Sciatic nerve (tissue), 2 donors: ENCODE measurements at regions not wholly inside any gene's neighbourhood (a gene's known extent, or its start where the extent isn't known, plus 50 kb on each side); places are given as distances from the start of the nearest gene placed in this dataset.
"Not testable (repeated sequence)": the region's sequence is repeated elsewhere in the genome, so short reads cannot be mapped to it uniquely, and the experiment has no call there.

Experiments used
- ATAC-seq: fragments of 200-7000 bp; cut with Tn5 transposase; one replicate; pipeline ENCODE4 v1.9.1; 2020; ENCODE audit warnings: mild to moderate bottlenecking, moderate library complexity
- DNase-seq: peaks from one replicate; pipeline ENCODE4 v3.0.0-alpha.2; 2020; ENCODE audit warnings: low spot score
- intact Hi-C: fragments of 100-400 bp; cut with DNase I; formaldehyde crosslinking; loops from one replicate; pipeline ENCODE4 v1.14.2; 2022
- donor health status: DM: no; HTN: no; CAD: no.
- donor health status: DM: no; HTN: no; CAD: no.

GRCh38 chr7:19969859-19970493, 196.6 kb upstream of the TMEM196 start:
- no peak for DNase-seq
- intact Hi-C loops: no loop called here
- no peak for ATAC-seq

- ATAC-seq: peak; percentile 24
- intact Hi-C loops: no loop called here
- no peak for DNase-seq
Observed at GRCh38 chr7:19964246-19964645, 190.8 kb upstream of the TMEM196 start.

GRCh38 chr7:19963695-19964094, 190.3 kb upstream of the TMEM196 start:
- ATAC-seq (peak; percentile 51), DNase-seq (no peak)
- intact Hi-C loops: no loop called here

- intact Hi-C loops: no loop called here
- DNase-seq (no peak), ATAC-seq (peak; percentile 55)
Observed at GRCh38 chr7:19958309-19958896, 185.0 kb upstream of the TMEM196 start.

GRCh38 chr7:19957664-19958063, 184.2 kb upstream of the TMEM196 start:
- ATAC-seq (no peak), DNase-seq (no peak)
- intact Hi-C loops: no loop called here

GRCh38 chr7:19954166-19954565, 180.7 kb upstream of the TMEM196 start:
- DNase-seq, ATAC-seq, intact Hi-C loops: not testable (repeated sequence)

- intact Hi-C loops, DNase-seq, ATAC-seq: not testable (repeated sequence)
Observed at GRCh38 chr7:19953411-19953810, 180.0 kb upstream of the TMEM196 start.

GRCh38 chr7:19948160-19948559, 174.7 kb upstream of the TMEM196 start:
- ATAC-seq: no peak
- intact Hi-C loops: no loop called here
- DNase-seq: no peak

- no peak for ATAC-seq
- intact Hi-C loops: no loop called here
Observed at GRCh38 chr7:19944363-19945120, 171.1 kb upstream of the TMEM196 start.

GRCh38 chr7:19939746-19940145, 166.3 kb upstream of the TMEM196 start:
- no peak for DNase-seq
- ATAC-seq: no peak
- intact Hi-C loops: no loop called here

More at GRCh38 chr7:19944363-19945120, 171.1 kb upstream of the TMEM196 start:
- no peak for DNase-seq

GRCh38 chr7:19932549-19933249, 159.3 kb upstream of the TMEM196 start:
- DNase-seq (no peak), ATAC-seq (no peak)
- intact Hi-C loops: no loop called here

- DNase-seq: no peak
- intact Hi-C loops: no loop called here
- ATAC-seq: no peak
Observed at GRCh38 chr7:19930851-19931250, 157.4 kb upstream of the TMEM196 start.

- DNase-seq: no peak
- intact Hi-C loops: no loop called here
- ATAC-seq: no peak
Observed at GRCh38 chr7:19930051-19930450, 156.6 kb upstream of the TMEM196 start.

- ATAC-seq (no peak), DNase-seq (no peak)
- intact Hi-C loops: no loop called here
Observed at GRCh38 chr7:19928247-19928646, 154.8 kb upstream of the TMEM196 start.

GRCh38 chr7:19920705-19921104, 147.3 kb upstream of the TMEM196 start:
- intact Hi-C loops: no loop called here
- no peak for ATAC-seq
- no peak for DNase-seq

GRCh38 chr7:19920166-19920565, 146.7 kb upstream of the TMEM196 start:
- intact Hi-C loops: no loop called here
- ATAC-seq (no peak), DNase-seq (no peak)

GRCh38 chr7:19919261-19920095, 146.1 kb upstream of the TMEM196 start:
- intact Hi-C loops: no loop called here
- no peak for DNase-seq
- ATAC-seq: no peak

GRCh38 chr7:19916046-19916445, 142.6 kb upstream of the TMEM196 start:
- DNase-seq (no peak), ATAC-seq (no peak)
- intact Hi-C loops: no loop called here

- intact Hi-C loops: no loop called here
- ATAC-seq (no peak), DNase-seq (no peak)
Observed at GRCh38 chr7:19915596-19915995, 142.2 kb upstream of the TMEM196 start.
